Adrenal gland (tissue), 9 donors: ENCODE measurements at regions not wholly inside any gene's neighbourhood (a gene's known extent, or its start where the extent isn't known, plus 50 kb on each side); places are given as distances from the start of the nearest gene placed in this dataset.

Experiments used
- DNase-seq, 7 donors: peaks; one replicate each; pipeline ENCODE4 v3.0.0-alpha.2; 2019 to 2020
- H3K27ac ChIP-seq, 5 donors: fragments of 200-600 bp; sonication (generic) in 4 of 5; 1 replicate in 3 of 5; 2 replicates in 2 of 5; pipeline versions ENCODE4 v1.5.1 to v1.8.0; 2016 to 2020; ENCODE audit warnings: mild to moderate bottlenecking in 1 of 5
- H3K27me3 ChIP-seq: fragments of 200-600 bp; 2 replicates; pipeline ENCODE4 v1.8.0; 2021
- H3K36me3 ChIP-seq, 2 donors: fragments of 200-600 bp; replicated peaks in 1 of 2; 1 replicate in 1 of 2; 2 replicates in 1 of 2; pipeline versions ENCODE4 v1.5.1 to v1.8.0; 2018 to 2022
- H3K4me1 ChIP-seq, 2 donors: fragments of 200-600 bp; replicated peaks in 1 of 2; 1 replicate in 1 of 2; 2 replicates in 1 of 2; pipeline versions ENCODE4 v1.5.1 to v1.8.0; 2018 to 2021
- H3K4me3 ChIP-seq, 4 donors: fragments of 200-600 bp; sonication (generic) in 3 of 4; one replicate each; pipeline ENCODE4 v1.5.1; 2016 to 2018
- H3K9me3 ChIP-seq, 3 donors: fragments of 200-600 bp; sonication (generic) in 1 of 3; replicated peaks in 1 of 3; 1 replicate in 2 of 3; 2 replicates in 1 of 3; pipeline versions ENCODE4 v1.5.1 to v1.8.0; 2016 to 2021
- CTCF ChIP-seq, 6 experiments: fragments of 450-650 bp in 4 of 6; fragments of 200-600 bp in 2 of 6; sonication (generic) in 1 of 6; IDR thresholded peaks; 1 replicate in 5 of 6; 2 replicates in 1 of 6; pipeline versions ENCODE4 v1.5.1 to v1.8.0; 2016 to 2021; ENCODE audit warnings: antibody characterized with exemption in 6 of 6, mild to moderate bottlenecking in 2 of 6, moderate library complexity in 1 of 6
- POLR2A ChIP-seq, 2 donors: fragments of 450-650 bp; IDR thresholded peaks; one replicate each; pipeline ENCODE4 v1.6.1; 2017; ENCODE audit warnings: antibody characterized with exemption in 2 of 2, mild to moderate bottlenecking in 2 of 2, moderate library complexity in 1 of 2
- WGBS, 4 donors: extraction: QIAGEN DNeasy Blood & Tissue Kit in 2 of 4; methylation state at CpG; one replicate each; pipeline versions ENCODE4 v1.1.5 to v1.1.7; 2013 to 2017; 5-methylcytosine and 5-hydroxymethylcytosine counted together
- intact Hi-C, 2 donors: fragments of 100-400 bp; cut with DNase I; formaldehyde crosslinking; loops; one replicate each; pipeline versions ENCODE4 v1.14.1 to v1.15.0; 2022 to 2023
- donor health status: healthy with polysubstance abuse.
- donor health status: Bipolar disorder and iron deficiency.
- donor health status: DM: yes; HTN: yes; CAD: no.
- donor health status: DM: no; HTN: no; CAD: no.
- donor health status: DM: no; HTN: no; CAD: no.

GRCh38 chr16:63512910-63513309 lies 1476.7 kb upstream of the CDH8 start:
- intact Hi-C loops: no loop called here
- Histone ChIP-seq H3K4me1 (no peaks in the 10 kb centered on the region), H3K27me3 (no peaks in the 10 kb centered on the region), H3K36me3 (no peaks in the 10 kb centered on the region), H3K9me3 (no peaks in the 10 kb centered on the region), H3K4me3 (no peak overlapping the region), H3K27ac (no peak overlapping the region)
- WGBS, 4 donors: 31 to 47% (median 36%) methylated on average over 1 of the region's 1 CpG
- TF ChIP-seq CTCF (IDR thresholded peaks at IDR 0.05): no peak
- TF ChIP-seq POLR2A (IDR thresholded peaks at IDR 0.05): no peak
- no peak for DNase-seq

- Histone ChIP-seq H3K4me3 (no peak overlapping the region), H3K4me1 (no peaks in the 10 kb centered on the region), H3K36me3 (no peaks in the 10 kb centered on the region), H3K9me3 (no peaks in the 10 kb centered on the region), H3K27me3 (no peaks in the 10 kb centered on the region), H3K27ac (no peak overlapping the region)
- 69 to 79% (median 73%) methylated on average over 2 of the region's 2 CpGs for WGBS, 4 donors
- no peak for TF ChIP-seq CTCF (IDR thresholded peaks at IDR 0.05)
- intact Hi-C loops: no loop called here
- no peak for DNase-seq
These were observed 1461.2 kb upstream of the CDH8 start for GRCh38 chr16:63497408-63497807.

GRCh38 chr16:63496282-63496681 lies 1460.0 kb upstream of the CDH8 start:
- no peaks in the 10 kb centered on the region for H3K9me3 ChIP-seq
- no peaks in the 10 kb centered on the region for H3K27me3 ChIP-seq
- no peak overlapping the region for H3K27ac ChIP-seq
- DNase-seq: no peak
- no peaks in the 10 kb centered on the region for H3K36me3 ChIP-seq
- intact Hi-C loops: no loop called here
- no peak overlapping the region for H3K4me3 ChIP-seq
- WGBS, 4 donors: 5 to 26% (median 16%) methylated on average over 1 of the region's 1 CpG
- TF ChIP-seq CTCF (IDR thresholded peaks at IDR 0.05) (no peak), POLR2A (IDR thresholded peaks at IDR 0.05) (no peak)
- no peaks in the 10 kb centered on the region for H3K4me1 ChIP-seq

GRCh38 chr16:63488955-63489354 lies 1452.7 kb upstream of the CDH8 start:
- TF ChIP-seq CTCF (IDR thresholded peaks at IDR 0.05): no peak
- H3K4me3 ChIP-seq: no peak overlapping the region
- H3K9me3 ChIP-seq: no peaks in the 10 kb centered on the region
- no peak overlapping the region for H3K27ac ChIP-seq
- no peaks in the 10 kb centered on the region for H3K4me1 ChIP-seq
- DNase-seq: no peak
- no peaks in the 10 kb centered on the region for H3K27me3 ChIP-seq
- intact Hi-C loops: no loop called here
- no peaks in the 10 kb centered on the region for H3K36me3 ChIP-seq

- no peak for DNase-seq
- H3K9me3 ChIP-seq: no peaks in the 10 kb centered on the region
- no peaks in the 10 kb centered on the region for H3K27me3 ChIP-seq
- no peaks in the 10 kb centered on the region for H3K4me1 ChIP-seq
- intact Hi-C loops: no loop called here
- no peak overlapping the region for H3K27ac ChIP-seq
- no peaks in the 10 kb centered on the region for H3K36me3 ChIP-seq
- TF ChIP-seq CTCF (IDR thresholded peaks at IDR 0.05): no peak
- TF ChIP-seq POLR2A (IDR thresholded peaks at IDR 0.05): no peak
- no peak overlapping the region for H3K4me3 ChIP-seq
These were observed 1444.8 kb upstream of the CDH8 start for GRCh38 chr16:63481060-63481459.
